ENCODE measurements at regions not wholly inside any gene's neighbourhood (a gene's known extent, or its start where the extent isn't known, plus 50 kb on each side); places are given as distances from the start of the nearest gene placed in this dataset.

- TF ChIP-seq CTCF (IDR thresholded peaks at IDR 0.05; ENCODE audit: insufficient read depth, low read depth, low read length) (no peak), EZH2 (IDR thresholded peaks at IDR 0.05; ENCODE audit: insufficient read depth, low read length) (no peak)
These were observed 1240.8 kb upstream of the CRIM1 start for GRCh38 chr2:35114765-35115164.
